Spleen (tissue), 11 donors: ENCODE measurements at regions not wholly inside any gene's neighbourhood (a gene's known extent, or its start where the extent isn't known, plus 50 kb on each side); places are given as distances from the start of the nearest gene placed in this dataset.

ENCODE experiments used
- DNase-seq: peaks from one replicate; pipeline ENCODE4 v3.0.0-alpha.2; 2020
- H3K27ac ChIP-seq, 8 donors: fragments of 200-600 bp; sonication (generic) in 7 of 8; 1 replicate in 4 of 8; 2 replicates in 4 of 8; pipeline versions ENCODE4 v1.5.0 to v1.8.0; 2016 to 2021; ENCODE audit warnings: inconsistent platforms in 4 of 8, mild to moderate bottlenecking in 4 of 8, moderate library complexity in 1 of 8
- H3K27me3 ChIP-seq, 7 donors: fragments of 200-600 bp; sonication (generic) in 6 of 7; replicated peaks in 1 of 7; 1 replicate in 4 of 7; 2 replicates in 3 of 7; pipeline versions ENCODE4 v1.5.0 to v1.8.0; 2016 to 2021; ENCODE audit warnings: inconsistent platforms in 3 of 7, mild to moderate bottlenecking in 1 of 7
- H3K36me3 ChIP-seq, 6 donors: fragments of 200-600 bp; sonication (generic) in 5 of 6; 1 replicate in 4 of 6; 2 replicates in 2 of 6; pipeline versions ENCODE4 v1.5.0 to v1.8.0; 2016 to 2021; ENCODE audit warnings: inconsistent platforms in 2 of 6
- H3K4me1 ChIP-seq, 6 donors: fragments of 200-600 bp; sonication (generic) in 5 of 6; 1 replicate in 3 of 6; 2 replicates in 3 of 6; pipeline versions ENCODE4 v1.5.0 to v1.8.0; 2016 to 2021; ENCODE audit warnings: inconsistent platforms in 3 of 6
- H3K4me3 ChIP-seq, 8 donors: fragments of 200-600 bp; sonication (generic) in 7 of 8; 1 replicate in 4 of 8; 2 replicates in 4 of 8; pipeline versions ENCODE4 v1.5.0 to v1.8.0; 2016 to 2021; ENCODE audit warnings: inconsistent platforms in 4 of 8, mild to moderate bottlenecking in 4 of 8, moderate library complexity in 2 of 8
- H3K9me3 ChIP-seq, 8 donors: fragments of 200-600 bp; sonication (generic) in 7 of 8; 1 replicate in 4 of 8; 2 replicates in 4 of 8; pipeline versions ENCODE4 v1.5.0 to v1.8.0; 2016 to 2021; ENCODE audit warnings: inconsistent platforms in 4 of 8
- POLR2A ChIP-seq, 3 donors: fragments of 450-650 bp; IDR thresholded peaks; one replicate each; pipeline ENCODE4 v1.5.1; 2017; ENCODE audit warnings: antibody characterized with exemption in 3 of 3, mild to moderate bottlenecking in 1 of 3
- POLR2AphosphoS5 ChIP-seq, 3 donors: sonication (generic); formaldehyde crosslinking; IDR thresholded peaks; one replicate each; pipeline ENCODE4 v1.5.1; 2017; ENCODE audit warnings: antibody characterized with exemption in 3 of 3
- WGBS, 5 donors: extraction: QIAGEN DNeasy Blood & Tissue Kit in 3 of 5; methylation state at CpG; one replicate each; pipeline versions ENCODE4 v1.1.5 to v1.1.7; 2013 to 2018; 5-methylcytosine and 5-hydroxymethylcytosine counted together
- intact Hi-C: fragments of 100-400 bp; cut with DNase I; formaldehyde crosslinking; loops from one replicate; pipeline ENCODE4 v1.15.0; 2023; ENCODE audit warnings: low total_unique reads
- TF ChIP-seq, protein P1 (sequence below), 11 experiments: fragments of 200-600 bp in 7 of 11; fragments of 450-650 bp in 4 of 11; sonication (generic) in 4 of 11; IDR thresholded peaks in 8 of 11; conservative IDR thresholded peaks in 3 of 11; 1 replicate in 7 of 11; 2 replicates in 4 of 11; pipeline versions ENCODE4 v1.4.0 to v1.8.0; 2016 to 2021; ENCODE audit warnings: antibody characterized with exemption in 11 of 11, inconsistent platforms in 4 of 11, mild to moderate bottlenecking in 1 of 11
- donor health status: healthy with polysubstance abuse.
- donor health status: DM: no; HTN: no; CAD: no; lungs with moderate emphysema.
- donor health status: DM: no; HTN: no; CAD: no.
- donor health status: Bipolar disorder and iron deficiency.
- donor health status: healthy.
- donor health status: DM: no; HTN: no; CAD: no.
- donor health status: DM: yes; HTN: yes; CAD: no.

DNA sequence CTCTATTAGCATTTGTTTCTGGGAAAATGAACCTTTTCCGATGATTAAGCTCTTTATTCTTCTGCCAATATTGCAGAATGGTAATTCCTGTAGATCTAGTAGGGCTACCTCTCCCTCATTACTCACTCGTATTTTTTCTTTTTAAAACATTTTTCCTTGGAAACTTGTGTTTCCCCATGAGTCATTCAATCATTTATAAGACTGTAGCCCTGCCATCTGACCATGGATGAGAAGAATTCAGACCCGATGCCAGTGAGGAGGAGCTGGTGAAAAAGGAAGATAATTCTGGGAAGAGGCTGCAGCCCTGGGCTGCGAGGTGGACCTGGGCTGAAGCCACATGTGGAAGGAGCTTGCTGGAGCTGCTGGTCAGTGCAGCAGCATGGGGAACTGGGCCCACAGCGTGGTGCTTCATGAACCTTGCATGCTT is 242.8 kb downstream of the KLF6 start:
- intact Hi-C loops, result no loop called here
- no peak for DNase-seq
- Histone ChIP-seq H3K27ac (no peak overlapping the region), H3K4me1 (no peaks in the 10 kb centered on the region), H3K27me3 (no peaks in the 10 kb centered on the region), H3K4me3 (no peak overlapping the region), H3K36me3 (no peaks in the 10 kb centered on the region), H3K9me3 (peaks cover 0 to 4% (median 0%) of the 10 kb centered on the region in 8 donors)
- WGBS, 5 donors, result 74 to 92% (median 84%) methylated on average over 5 of the region's 5 CpGs
- no peak for TF ChIP-seq POLR2A (IDR thresholded peaks at IDR 0.05)
- TF ChIP-seq, protein P1, sequence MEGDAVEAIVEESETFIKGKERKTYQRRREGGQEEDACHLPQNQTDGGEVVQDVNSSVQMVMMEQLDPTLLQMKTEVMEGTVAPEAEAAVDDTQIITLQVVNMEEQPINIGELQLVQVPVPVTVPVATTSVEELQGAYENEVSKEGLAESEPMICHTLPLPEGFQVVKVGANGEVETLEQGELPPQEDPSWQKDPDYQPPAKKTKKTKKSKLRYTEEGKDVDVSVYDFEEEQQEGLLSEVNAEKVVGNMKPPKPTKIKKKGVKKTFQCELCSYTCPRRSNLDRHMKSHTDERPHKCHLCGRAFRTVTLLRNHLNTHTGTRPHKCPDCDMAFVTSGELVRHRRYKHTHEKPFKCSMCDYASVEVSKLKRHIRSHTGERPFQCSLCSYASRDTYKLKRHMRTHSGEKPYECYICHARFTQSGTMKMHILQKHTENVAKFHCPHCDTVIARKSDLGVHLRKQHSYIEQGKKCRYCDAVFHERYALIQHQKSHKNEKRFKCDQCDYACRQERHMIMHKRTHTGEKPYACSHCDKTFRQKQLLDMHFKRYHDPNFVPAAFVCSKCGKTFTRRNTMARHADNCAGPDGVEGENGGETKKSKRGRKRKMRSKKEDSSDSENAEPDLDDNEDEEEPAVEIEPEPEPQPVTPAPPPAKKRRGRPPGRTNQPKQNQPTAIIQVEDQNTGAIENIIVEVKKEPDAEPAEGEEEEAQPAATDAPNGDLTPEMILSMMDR (IDR thresholded peaks at IDR 0.05 in 8 of 11, conservative IDR thresholded peaks at IDR 0.05 in 3 of 11), result no peak
- TF ChIP-seq POLR2AphosphoS5 (IDR thresholded peaks at IDR 0.05), result no peak

DNA sequence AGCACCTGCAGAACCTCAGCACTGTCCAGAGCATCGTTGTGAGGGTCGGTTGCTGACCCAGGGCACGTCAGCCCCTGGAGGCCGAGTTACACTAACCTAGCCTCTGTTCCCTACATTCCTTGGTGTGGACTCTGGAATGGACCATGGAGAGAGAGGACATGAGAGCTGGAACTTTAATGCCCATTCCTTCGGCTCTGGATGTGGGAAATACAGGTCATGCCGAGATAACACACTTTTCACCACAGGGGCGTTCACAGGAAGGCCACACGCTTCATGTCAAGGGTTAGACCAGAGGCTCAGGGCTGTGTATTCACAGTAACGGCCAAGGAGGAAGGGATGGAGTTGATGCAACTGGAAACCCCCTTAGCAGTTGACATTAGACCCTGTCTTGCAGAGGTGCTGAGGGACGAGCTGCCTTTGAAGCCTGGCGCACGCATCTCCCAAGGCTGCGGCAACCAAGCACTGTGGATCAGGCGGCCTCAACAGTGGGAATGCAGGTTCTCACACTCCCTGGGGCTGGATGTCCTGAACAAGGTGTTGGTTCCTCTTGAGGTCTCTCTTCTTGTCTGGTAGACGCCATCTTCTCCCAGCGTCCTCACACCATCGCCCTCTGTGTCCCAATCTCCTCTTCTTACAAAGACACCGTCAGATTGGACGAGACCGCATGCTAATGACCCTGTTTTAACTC is 245.2 kb downstream of the KLF6 start:
- WGBS, 5 donors, result 83 to 90% (median 88%) methylated on average over 18 to 20 of the region's 20 CpGs
- no peak for DNase-seq
- H3K4me1 ChIP-seq, result no peaks in the 10 kb centered on the region
- no peak overlapping the region for H3K4me3 ChIP-seq
- no peaks in the 10 kb centered on the region for H3K36me3 ChIP-seq
- no peaks in the 10 kb centered on the region for H3K27me3 ChIP-seq
- intact Hi-C loops, result no loop called here
- H3K27ac ChIP-seq, result peak overlapping the region in 1 of 8 donors; percentile 56
- TF ChIP-seq, protein P1 (IDR thresholded peaks at IDR 0.05 in 8 of 11, conservative IDR thresholded peaks at IDR 0.05 in 3 of 11), result no peak
- TF ChIP-seq POLR2AphosphoS5 (IDR thresholded peaks at IDR 0.05) (no peak), POLR2A (IDR thresholded peaks at IDR 0.05) (no peak)
- no peaks in the 10 kb centered on the region for H3K9me3 ChIP-seq

DNA sequence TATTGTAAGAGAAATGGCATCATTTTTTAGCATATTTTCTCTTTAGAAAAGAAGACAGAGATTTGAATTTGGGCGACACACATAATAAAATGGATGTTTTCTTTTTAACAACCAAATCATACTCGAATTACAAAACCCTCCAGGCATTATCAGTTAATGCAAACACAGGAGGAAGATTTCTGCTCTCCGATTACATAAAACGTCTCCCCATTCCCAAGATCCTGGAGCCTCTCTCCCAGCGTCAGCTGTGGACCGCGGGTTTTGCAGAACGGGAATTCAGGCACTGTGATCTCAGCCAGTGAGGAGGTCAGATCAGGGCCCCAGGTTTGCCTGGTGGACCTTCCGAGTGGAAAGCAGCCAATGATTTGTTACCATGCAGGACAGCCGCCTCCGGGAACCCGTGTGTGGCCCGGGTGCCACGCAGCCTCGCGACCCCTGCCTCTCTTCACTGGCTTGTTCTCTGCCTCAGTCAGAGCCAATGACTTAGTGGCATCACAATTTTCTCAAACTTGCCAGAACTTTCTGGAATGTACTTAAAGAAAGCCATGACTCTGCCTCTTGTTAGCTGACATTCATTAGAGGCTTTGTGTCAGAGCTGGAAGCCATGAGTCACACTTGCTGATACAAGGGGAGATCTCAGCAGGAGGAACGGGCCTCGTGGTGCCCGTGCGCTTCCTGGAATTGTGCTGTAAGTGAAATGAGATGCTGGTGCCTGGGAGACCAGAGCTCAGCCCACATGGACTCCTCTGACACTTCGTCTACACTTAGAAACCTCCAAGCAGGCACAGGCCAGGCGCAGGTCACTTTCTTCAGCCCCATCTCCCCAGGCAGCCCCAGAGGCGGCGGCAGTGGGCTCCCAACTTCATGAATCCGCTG is 246.1 kb downstream of the KLF6 start:
- H3K9me3 ChIP-seq, result no peaks in the 10 kb centered on the region
- 86 to 91% (median 86%) methylated on average over 24 to 25 of the region's 25 CpGs for WGBS, 5 donors
- H3K36me3 ChIP-seq, result no peaks in the 10 kb centered on the region
- no peak for DNase-seq
- intact Hi-C loops, result no loop called here
- H3K4me3 ChIP-seq, result no peak overlapping the region
- TF ChIP-seq, protein P1 (IDR thresholded peaks at IDR 0.05 in 8 of 11, conservative IDR thresholded peaks at IDR 0.05 in 3 of 11), result no peak
- no peak for TF ChIP-seq POLR2A (IDR thresholded peaks at IDR 0.05)
- peak in 1 of 3 donors; percentile 39 for TF ChIP-seq POLR2AphosphoS5 (IDR thresholded peaks at IDR 0.05)
- no peaks in the 10 kb centered on the region for H3K27me3 ChIP-seq
- H3K4me1 ChIP-seq, result no peaks in the 10 kb centered on the region
- peak overlapping the region in 1 of 8 donors; percentile 56 for H3K27ac ChIP-seq

DNA sequence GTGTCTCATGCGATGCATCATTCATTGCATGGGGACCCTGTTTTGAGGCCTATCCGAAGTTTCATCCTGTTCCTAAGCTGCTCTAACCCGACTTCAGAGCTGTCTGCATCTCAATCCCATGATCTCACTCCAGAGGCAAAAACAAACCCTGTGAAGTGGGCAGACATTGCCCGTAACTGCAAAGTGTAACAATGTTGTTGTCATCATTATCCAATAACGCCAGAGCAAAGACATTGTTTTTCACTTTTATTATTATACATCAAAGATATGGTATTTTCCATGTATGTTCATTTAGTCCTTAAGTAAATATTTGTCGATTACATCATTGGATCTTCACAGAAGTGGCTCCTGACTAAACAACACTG is 246.7 kb downstream of the KLF6 start:
- Histone ChIP-seq H3K27ac (no peak overlapping the region), H3K4me1 (no peaks in the 10 kb centered on the region), H3K27me3 (no peaks in the 10 kb centered on the region), H3K36me3 (no peaks in the 10 kb centered on the region), H3K9me3 (no peaks in the 10 kb centered on the region), H3K4me3 (no peak overlapping the region)
- intact Hi-C loops, result no loop called here
- DNase-seq, result no peak
- TF ChIP-seq, protein P1 (IDR thresholded peaks at IDR 0.05 in 8 of 11, conservative IDR thresholded peaks at IDR 0.05 in 3 of 11), result no peak
- TF ChIP-seq POLR2AphosphoS5 (IDR thresholded peaks at IDR 0.05), result no peak
- TF ChIP-seq POLR2A (IDR thresholded peaks at IDR 0.05), result no peak
- 85 to 93% (median 90%) methylated on average over 6 of the region's 6 CpGs for WGBS, 5 donors
